Mucosa of descending colon (tissue), 3 donors: ENCODE measurements at regions not wholly inside any gene's neighbourhood (a gene's known extent, or its start where the extent isn't known, plus 50 kb on each side); places are given as distances from the start of the nearest gene placed in this dataset.

Source experiments
- ATAC-seq: fragments of 200-7000 bp; cut with Tn5 transposase; one replicate; pipeline ENCODE4 v1.9.1; 2020; ENCODE audit warnings: mild to moderate bottlenecking, moderate library complexity
- DNase-seq, 3 donors: peaks; one replicate each; pipeline ENCODE4 v3.0.0-alpha.2; 2020
- H3K36me3 ChIP-seq: fragments of 200-600 bp; one replicate; pipeline ENCODE4 v1.8.0; 2021; ENCODE audit warnings: low read depth, mild to moderate bottlenecking
- H3K4me1 ChIP-seq: fragments of 200-600 bp; one replicate; pipeline ENCODE4 v1.8.0; 2021; ENCODE audit warnings: low read depth, mild to moderate bottlenecking
- H3K4me3 ChIP-seq: fragments of 200-600 bp; one replicate; pipeline ENCODE4 v1.8.0; 2021; ENCODE audit warnings: mild to moderate bottlenecking
- H3K9me3 ChIP-seq: fragments of 200-600 bp; one replicate; pipeline ENCODE4 v1.8.0; 2021; ENCODE audit warnings: mild to moderate bottlenecking
- CTCF ChIP-seq: fragments of 200-600 bp; IDR thresholded peaks from one replicate; pipeline ENCODE4 v1.8.0; 2022; ENCODE audit warnings: antibody characterized with exemption, mild to moderate bottlenecking
- intact Hi-C, 2 donors: fragments of 100-400 bp; cut with DNase I in 1 of 2; cut with micrococcal nuclease in 1 of 2; formaldehyde crosslinking; loops; one replicate each; pipeline versions ENCODE4 v1.11.0 to v1.11.1; 2022; cut with DNase I, micrococcal nuclease
- donor health status: DM: no; HTN: no; CAD: no; lungs with moderate emphysema.
- donor health status: DM: no; HTN: no; CAD: no.
- donor health status: DM: no; HTN: yes; CAD: no.

- Histone ChIP-seq H3K4me3 (no peak overlapping the region), H3K9me3 (no peaks in the 10 kb centered on the region), H3K4me1 (no peaks in the 10 kb centered on the region), H3K36me3 (no peaks in the 10 kb centered on the region)
- intact Hi-C loops = no loop called here
- ATAC-seq = no peak
- no peak for DNase-seq
- TF ChIP-seq CTCF = no peak
Observed at GRCh38 chr6:112745765-112746164, 398.6 kb downstream of the RFPL4B start.

GRCh38 chr6:112749673-112750072, 402.5 kb downstream of the RFPL4B start:
- TF ChIP-seq CTCF = no peak

GRCh38 chr6:112752305-112752704, 405.2 kb downstream of the RFPL4B start:
- no peaks in the 10 kb centered on the region for H3K9me3 ChIP-seq
- no peaks in the 10 kb centered on the region for H3K4me1 ChIP-seq

More at GRCh38 chr6:112749673-112750072, 402.5 kb downstream of the RFPL4B start:
- H3K9me3 ChIP-seq = no peaks in the 10 kb centered on the region
- ATAC-seq = no peak
- H3K36me3 ChIP-seq = no peaks in the 10 kb centered on the region
- no peak overlapping the region for H3K4me3 ChIP-seq
- no peak for DNase-seq
- no peaks in the 10 kb centered on the region for H3K4me1 ChIP-seq
- intact Hi-C loops = no loop called here

GRCh38 chr6:112752791-112753190, 405.7 kb downstream of the RFPL4B start:
- DNase-seq = no peak
- intact Hi-C loops = no loop called here
- H3K36me3 ChIP-seq = no peaks in the 10 kb centered on the region
- H3K4me3 ChIP-seq = no peak overlapping the region
- no peaks in the 10 kb centered on the region for H3K9me3 ChIP-seq
- TF ChIP-seq CTCF = no peak
- no peaks in the 10 kb centered on the region for H3K4me1 ChIP-seq
- ATAC-seq = no peak

More at GRCh38 chr6:112752305-112752704, 405.2 kb downstream of the RFPL4B start:
- no peaks in the 10 kb centered on the region for H3K36me3 ChIP-seq
- no peak for TF ChIP-seq CTCF
- no peak overlapping the region for H3K4me3 ChIP-seq
- DNase-seq (no peak), ATAC-seq (no peak)
- intact Hi-C loops = no loop called here

DNA sequence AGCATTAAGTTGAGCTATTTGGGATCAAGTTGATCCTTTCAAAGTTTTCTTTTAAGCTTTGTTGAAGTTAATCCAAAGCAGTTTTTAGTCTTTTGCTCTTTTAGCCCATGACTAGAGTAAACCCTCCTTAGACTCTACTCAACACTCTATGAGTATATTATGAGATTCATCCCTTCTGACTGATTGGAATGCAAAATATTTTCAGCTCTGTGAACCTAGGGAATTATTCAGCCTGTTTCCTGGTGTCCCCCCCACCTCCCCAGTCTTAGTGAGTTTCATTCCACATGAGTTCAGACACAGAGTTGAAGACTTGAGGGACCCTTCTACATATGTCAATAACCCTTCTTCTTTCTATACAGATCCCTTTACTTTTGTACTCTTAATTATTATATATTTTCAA, 413.7 kb downstream of the RFPL4B start:
- no peaks in the 10 kb centered on the region for H3K9me3 ChIP-seq
- intact Hi-C loops = no loop called here
- no peak overlapping the region for H3K4me3 ChIP-seq

More for the DNA sequence above, 413.7 kb downstream of the RFPL4B start:
- Histone ChIP-seq H3K4me1 (no peaks in the 10 kb centered on the region), H3K36me3 (no peaks in the 10 kb centered on the region)
- TF ChIP-seq CTCF = no peak
- ATAC-seq (no peak), DNase-seq (no peak)
